OCI-LY7 (cell line): ENCODE measurements at regions not wholly inside any gene's neighbourhood (a gene's known extent, or its start where the extent isn't known, plus 50 kb on each side); places are given as distances from the start of the nearest gene placed in this dataset.

Source experiments
- BruUV-seq: library from RNA; stranded (reverse); fragments of 400-500 nt; replicated peaks from 2 replicates; lab custom pipeline; 2021; lab: Mats Ljungman, UMichigan
- CTCF ChIA-PET: fragments of 300-600 bp; sonication (Branson Sonifier 250); formaldehyde crosslinking; loops from one replicate; lab custom pipeline; 2022; ENCODE audit warnings: antibody characterized with exemption; ENCODE audit not compliant: unreplicated experiment; lab: Charles Lee
- POLR2A ChIA-PET: fragments of 300-600 bp; sonication (Branson Sonifier 250); formaldehyde crosslinking; loops from one replicate; lab custom pipeline; 2022; ENCODE audit warnings: antibody characterized with exemption; lab: Charles Lee
- DNase-seq: peaks from one replicate; pipeline ENCODE4 v3.0.0-alpha.2; 2015; ENCODE audit warnings: low spot score
- H2AFZ ChIP-seq: fragments of 200-600 bp; sonication (generic), shearing (Covaris generic); 2 replicates; pipeline ENCODE4 v1.6.1; 2014; ENCODE audit warnings: mild to moderate bottlenecking, antibody characterized with exemption, low read length, moderate library complexity
- H3K27ac ChIP-seq: fragments of 200-600 bp; sonication (generic); 2 replicates; pipeline ENCODE4 v1.5.1; 2014; ENCODE audit warnings: mixed run types, low read depth, mild to moderate bottlenecking, moderate library complexity, low read length, inconsistent platforms; ENCODE audit not compliant: poor library complexity, severe bottlenecking
- H3K36me3 ChIP-seq: fragments of 200-600 bp; sonication (generic); 2 replicates; pipeline ENCODE4 v1.6.1; 2014; ENCODE audit warnings: mild to moderate bottlenecking, antibody characterized with exemption, low read length, moderate library complexity, mixed read lengths; ENCODE audit not compliant: insufficient read depth
- H3K4me1 ChIP-seq: fragments of 200-600 bp; sonication (generic); 2 replicates; pipeline ENCODE4 v1.5.1; 2014; ENCODE audit warnings: mild to moderate bottlenecking, low read length; ENCODE audit not compliant: insufficient read depth, poor library complexity, severe bottlenecking
- H3K4me2 ChIP-seq: fragments of 200-600 bp; sonication (generic); 2 replicates; pipeline ENCODE4 v1.6.1; 2014; ENCODE audit warnings: mild to moderate bottlenecking, low read length
- H3K4me3 ChIP-seq: fragments of 200-600 bp; sonication (generic); 2 replicates; pipeline ENCODE4 v1.5.1; 2014; ENCODE audit warnings: mild to moderate bottlenecking, low read depth, low read length; ENCODE audit not compliant: poor library complexity, severe bottlenecking
- H3K79me2 ChIP-seq: fragments of 200-600 bp; sonication (generic); 2 replicates; pipeline ENCODE4 v1.6.1; 2016; ENCODE audit warnings: low read depth, mild to moderate bottlenecking, low read length, moderate library complexity, mixed read lengths; ENCODE audit not compliant: insufficient read depth
- H3K9me2 ChIP-seq: fragments of 200-600 bp; sonication (generic); 2 replicates; pipeline ENCODE4 v1.6.1; 2016; ENCODE audit warnings: mild to moderate bottlenecking, low read length, mixed read lengths; ENCODE audit not compliant: insufficient read depth
- H3K9me3 ChIP-seq: fragments of 200-600 bp; sonication (generic); 2 replicates; pipeline ENCODE4 v1.6.1; 2014; ENCODE audit warnings: mild to moderate bottlenecking, mixed run types, low read length, mixed read lengths
- H4K20me1 ChIP-seq: fragments of 200-600 bp; sonication (generic); 2 replicates; pipeline ENCODE4 v1.6.1; 2014; ENCODE audit warnings: mild to moderate bottlenecking, antibody characterized with exemption, low read length, moderate library complexity, mixed read lengths; ENCODE audit not compliant: insufficient read depth
- EZH2phosphoT487 ChIP-seq: fragments of 200-600 bp; sonication (generic); IDR thresholded peaks from 2 replicates; pipeline ENCODE4 v1.6.1; 2018; ENCODE audit warnings: low read depth, borderline replicate concordance, mild to moderate bottlenecking, mixed run types, antibody characterized with exemption, low read length, moderate library complexity, mixed read lengths
- intact Hi-C: fragments of 100-400 bp; cut with micrococcal nuclease; formaldehyde crosslinking; loops from one replicate; pipeline ENCODE4 v1.10.0; 2022; ENCODE audit not compliant: unreplicated experiment
- TF ChIP-seq, protein P1 (sequence below): fragments of 200-600 bp; sonication (generic); conservative IDR thresholded peaks from 2 replicates; pipeline ENCODE4 v1.5.1; 2014; ENCODE audit warnings: mild to moderate bottlenecking, antibody characterized with exemption, low read length, moderate library complexity, mixed read lengths

DNA sequence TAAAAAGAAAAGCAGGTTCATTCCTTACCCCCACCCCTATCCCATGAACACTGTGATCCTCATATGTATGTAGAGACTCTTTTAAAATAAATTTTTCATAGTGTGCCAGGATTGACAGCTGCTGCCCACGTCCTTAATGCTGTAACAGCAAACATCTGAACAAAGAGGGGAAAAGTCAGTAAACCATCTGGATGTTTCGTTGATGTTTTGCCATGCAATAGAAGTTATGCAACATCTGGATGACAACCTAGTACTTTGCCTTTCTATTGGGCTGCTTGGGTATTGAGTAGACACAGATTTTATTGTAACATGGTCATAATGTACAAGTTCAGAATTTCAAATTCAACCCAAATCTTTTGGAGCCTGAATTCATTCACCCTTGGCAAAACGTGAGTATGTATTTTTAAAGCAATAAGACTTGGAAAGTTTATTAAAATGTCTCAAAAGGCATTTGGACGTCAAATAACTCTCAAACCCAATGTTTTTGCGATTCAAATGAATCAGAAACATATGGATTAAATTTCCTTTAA, 500.3 kb downstream of the DHX35 start:
- Histone ChIP-seq H3K9me3 (no peaks in the 10 kb centered on the region), H3K9me2 (no peaks in the 10 kb centered on the region), H3K79me2 (no peaks in the 10 kb centered on the region), H3K4me3 (no peak overlapping the region), H3K4me2 (no peak overlapping the region), H4K20me1 (no peaks in the 10 kb centered on the region), H3K27ac (no peak overlapping the region), H3K4me1 (no peaks in the 10 kb centered on the region), H2AFZ (no peak overlapping the region), H3K36me3 (no peaks in the 10 kb centered on the region)
- TF ChIP-seq, protein P1, sequence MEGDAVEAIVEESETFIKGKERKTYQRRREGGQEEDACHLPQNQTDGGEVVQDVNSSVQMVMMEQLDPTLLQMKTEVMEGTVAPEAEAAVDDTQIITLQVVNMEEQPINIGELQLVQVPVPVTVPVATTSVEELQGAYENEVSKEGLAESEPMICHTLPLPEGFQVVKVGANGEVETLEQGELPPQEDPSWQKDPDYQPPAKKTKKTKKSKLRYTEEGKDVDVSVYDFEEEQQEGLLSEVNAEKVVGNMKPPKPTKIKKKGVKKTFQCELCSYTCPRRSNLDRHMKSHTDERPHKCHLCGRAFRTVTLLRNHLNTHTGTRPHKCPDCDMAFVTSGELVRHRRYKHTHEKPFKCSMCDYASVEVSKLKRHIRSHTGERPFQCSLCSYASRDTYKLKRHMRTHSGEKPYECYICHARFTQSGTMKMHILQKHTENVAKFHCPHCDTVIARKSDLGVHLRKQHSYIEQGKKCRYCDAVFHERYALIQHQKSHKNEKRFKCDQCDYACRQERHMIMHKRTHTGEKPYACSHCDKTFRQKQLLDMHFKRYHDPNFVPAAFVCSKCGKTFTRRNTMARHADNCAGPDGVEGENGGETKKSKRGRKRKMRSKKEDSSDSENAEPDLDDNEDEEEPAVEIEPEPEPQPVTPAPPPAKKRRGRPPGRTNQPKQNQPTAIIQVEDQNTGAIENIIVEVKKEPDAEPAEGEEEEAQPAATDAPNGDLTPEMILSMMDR = no peak
- no peak for TF ChIP-seq EZH2phosphoT487
- CTCF ChIA-PET = no interaction called here
- intact Hi-C loops = no loop called here
- BruUV-seq = no TSS peak
- POLR2A ChIA-PET = no interaction called here
- no peak for DNase-seq

DNA sequence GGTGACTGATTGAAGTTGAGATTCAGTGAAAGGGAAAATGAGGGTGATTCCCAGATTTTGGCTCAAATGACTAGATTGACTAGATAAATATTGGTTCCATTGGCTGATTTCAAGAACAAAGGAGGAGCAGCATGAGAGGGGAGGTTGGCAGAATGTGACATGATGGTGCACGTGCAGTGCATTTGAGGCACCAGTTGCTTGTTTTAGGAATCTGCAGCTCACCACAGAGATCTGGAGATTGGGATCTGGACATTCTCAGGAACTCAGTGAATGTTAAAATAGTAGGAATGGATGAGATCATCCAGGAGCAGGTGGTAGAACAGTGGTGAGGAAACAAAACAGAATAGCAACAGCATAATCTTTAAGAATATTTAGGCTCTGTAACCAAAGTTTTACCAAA, 496.3 kb downstream of the DHX35 start:
- POLR2A ChIA-PET = no interaction called here
- Histone ChIP-seq H3K9me3 (no peaks in the 10 kb centered on the region), H3K9me2 (no peaks in the 10 kb centered on the region), H3K4me2 (no peak overlapping the region), H3K79me2 (no peaks in the 10 kb centered on the region), H3K4me1 (no peaks in the 10 kb centered on the region), H3K4me3 (no peak overlapping the region), H3K27ac (no peak overlapping the region), H4K20me1 (no peaks in the 10 kb centered on the region), H3K36me3 (no peaks in the 10 kb centered on the region), H2AFZ (no peak overlapping the region)
- CTCF ChIA-PET = no interaction called here
- TF ChIP-seq, protein P1 = no peak
- no peak for TF ChIP-seq EZH2phosphoT487
- BruUV-seq = no TSS peak
- intact Hi-C loops = no loop called here
- no peak for DNase-seq

DNA sequence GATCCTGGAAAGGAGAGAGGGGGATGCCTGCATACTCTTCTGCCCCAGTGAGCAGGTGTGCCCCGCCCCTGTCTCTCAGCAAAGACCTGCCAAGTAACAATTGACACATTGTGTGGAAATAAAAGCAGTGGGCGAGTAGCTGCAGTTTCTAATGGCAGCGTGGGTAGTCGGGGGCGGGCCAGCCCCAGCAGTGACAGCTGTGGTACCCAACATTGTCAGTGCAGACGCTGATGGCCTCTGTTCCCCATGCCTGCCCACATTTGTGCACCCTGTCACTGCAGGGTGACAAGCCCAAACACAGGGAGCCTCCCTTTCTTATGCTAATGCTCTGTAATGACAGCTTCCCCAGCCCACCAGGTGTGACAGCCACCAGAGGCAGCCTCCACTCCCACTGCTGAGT, 491.7 kb downstream of the DHX35 start:
- H3K27ac ChIP-seq = no peak overlapping the region
- H3K79me2 ChIP-seq = no peaks in the 10 kb centered on the region
- no peak for TF ChIP-seq EZH2phosphoT487
- TF ChIP-seq, protein P1 = no peak
- H3K36me3 ChIP-seq = no peaks in the 10 kb centered on the region
- no peaks in the 10 kb centered on the region for H3K9me2 ChIP-seq
- no peak overlapping the region for H3K4me2 ChIP-seq
- no peak for DNase-seq
- CTCF ChIA-PET = no interaction called here
- no TSS peak for BruUV-seq
- no peaks in the 10 kb centered on the region for H4K20me1 ChIP-seq
- no peak overlapping the region for H2AFZ ChIP-seq
- intact Hi-C loops = no loop called here
- H3K4me3 ChIP-seq = no peak overlapping the region
- POLR2A ChIA-PET = no interaction called here
- no peaks in the 10 kb centered on the region for H3K9me3 ChIP-seq
- no peaks in the 10 kb centered on the region for H3K4me1 ChIP-seq
